ENCODE measurements at regions not wholly inside any gene's neighbourhood (a gene's known extent, or its start where the extent isn't known, plus 50 kb on each side); places are given as distances from the start of the nearest gene placed in this dataset.
"Not testable (repeated sequence)": the region's sequence is repeated elsewhere in the genome, so short reads cannot be mapped to it uniquely, and the experiment has no call there.

DNA sequence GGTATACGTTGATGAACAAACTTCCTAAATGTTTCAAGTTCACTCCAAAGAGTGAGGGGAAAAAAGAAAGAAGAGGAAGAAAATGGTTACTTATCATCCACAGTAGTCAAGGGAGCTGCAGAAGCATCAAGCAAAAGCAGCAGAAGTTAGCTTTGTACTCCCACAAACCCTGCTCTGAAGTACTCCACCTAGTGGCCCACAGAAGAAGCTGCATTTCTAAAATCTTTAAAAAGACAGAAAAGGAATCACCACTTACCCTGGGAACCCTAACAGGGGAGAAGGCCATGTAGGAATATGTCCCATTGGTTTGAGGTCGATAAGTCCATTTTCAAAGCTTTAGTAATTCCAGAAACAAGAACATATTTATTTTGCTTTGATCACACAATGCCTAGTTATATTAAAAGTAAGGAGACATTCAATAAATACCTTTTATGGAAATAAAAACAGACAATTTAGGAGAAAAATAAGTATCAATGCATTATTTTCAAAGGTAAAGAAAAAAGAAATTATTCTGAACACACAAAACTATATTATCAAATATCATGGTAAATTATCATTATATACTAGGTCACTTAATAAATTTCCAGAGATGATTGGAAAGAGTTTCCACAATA, 900.5 kb upstream of the DEFB115 start:
- H3K4me3 ChIP-seq; H3K9me3 ChIP-seq; H3K36me3 ChIP-seq; ATAC-seq (ENCODE audit: low FRiP score in 2 of 2); H3K27ac ChIP-seq; H3K27me3 ChIP-seq; H3K4me1 ChIP-seq; DNase-seq: not testable (repeated sequence)
- TF ChIP-seq, protein P1, sequence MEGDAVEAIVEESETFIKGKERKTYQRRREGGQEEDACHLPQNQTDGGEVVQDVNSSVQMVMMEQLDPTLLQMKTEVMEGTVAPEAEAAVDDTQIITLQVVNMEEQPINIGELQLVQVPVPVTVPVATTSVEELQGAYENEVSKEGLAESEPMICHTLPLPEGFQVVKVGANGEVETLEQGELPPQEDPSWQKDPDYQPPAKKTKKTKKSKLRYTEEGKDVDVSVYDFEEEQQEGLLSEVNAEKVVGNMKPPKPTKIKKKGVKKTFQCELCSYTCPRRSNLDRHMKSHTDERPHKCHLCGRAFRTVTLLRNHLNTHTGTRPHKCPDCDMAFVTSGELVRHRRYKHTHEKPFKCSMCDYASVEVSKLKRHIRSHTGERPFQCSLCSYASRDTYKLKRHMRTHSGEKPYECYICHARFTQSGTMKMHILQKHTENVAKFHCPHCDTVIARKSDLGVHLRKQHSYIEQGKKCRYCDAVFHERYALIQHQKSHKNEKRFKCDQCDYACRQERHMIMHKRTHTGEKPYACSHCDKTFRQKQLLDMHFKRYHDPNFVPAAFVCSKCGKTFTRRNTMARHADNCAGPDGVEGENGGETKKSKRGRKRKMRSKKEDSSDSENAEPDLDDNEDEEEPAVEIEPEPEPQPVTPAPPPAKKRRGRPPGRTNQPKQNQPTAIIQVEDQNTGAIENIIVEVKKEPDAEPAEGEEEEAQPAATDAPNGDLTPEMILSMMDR (IDR thresholded peaks at IDR 0.05), result peak in 5 of 6 experiments; percentile 25 to 48 (median 45)
- 20 to 31% methylated on average over 2 of the region's 2 CpGs for WGBS, 2 donors

DNA sequence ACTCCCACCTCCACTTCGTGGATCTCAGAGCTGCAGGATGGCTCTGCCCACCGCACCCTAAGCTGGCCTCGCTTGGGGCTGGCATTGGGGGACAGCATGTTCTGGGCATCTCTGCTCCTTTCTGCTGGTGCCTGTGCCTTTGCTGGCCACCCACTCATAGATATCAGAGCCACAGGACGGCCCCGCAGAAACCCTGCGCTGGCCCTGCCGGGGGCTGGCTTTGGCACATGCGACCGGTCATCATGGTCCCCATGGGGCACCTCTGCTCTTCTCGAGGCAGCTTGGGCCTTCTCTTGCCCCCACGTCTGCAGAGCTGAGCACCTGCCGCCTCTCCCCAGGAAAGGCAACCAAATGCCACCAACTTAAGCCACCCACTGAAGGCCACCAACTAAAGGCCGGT, 895.7 kb upstream of the DEFB115 start:
- H3K9me3 ChIP-seq; H3K27me3 ChIP-seq; H3K27ac ChIP-seq; ATAC-seq (ENCODE audit: low FRiP score in 2 of 2); H3K4me1 ChIP-seq; H3K36me3 ChIP-seq; H3K4me3 ChIP-seq: not testable (repeated sequence)
- WGBS, 2 donors, result 87 to 95% methylated on average over 5 to 12 of the region's 13 CpGs
- peak in 1 of 2 donors; percentile 60 for DNase-seq

DNA sequence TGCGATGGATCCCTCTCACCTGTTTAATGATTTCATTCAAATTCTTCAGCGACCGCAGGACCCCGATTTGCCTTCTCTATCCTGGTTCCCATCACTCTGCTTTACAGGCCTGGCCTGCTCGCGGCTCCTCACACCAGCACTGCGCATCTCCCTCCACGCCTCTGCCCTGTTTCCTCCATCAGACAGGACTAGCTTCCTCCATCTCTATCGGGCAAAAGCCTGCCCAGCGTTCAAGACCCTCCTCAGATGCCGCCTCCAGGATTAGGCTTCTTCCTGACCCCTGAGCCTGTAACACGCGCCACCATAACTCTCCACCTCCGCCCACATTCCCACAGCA, 881.1 kb upstream of the DEFB115 start:
- not testable (repeated sequence) for H3K36me3 ChIP-seq; H3K27me3 ChIP-seq; DNase-seq; ATAC-seq (ENCODE audit: low FRiP score in 2 of 2); H3K9me3 ChIP-seq
- Histone ChIP-seq H3K4me3 (peak overlapping the region in 3 of 4 donors; percentile 58 to 68 (median 59)), H3K27ac (peak overlapping the region in 3 of 4 donors; percentile 79 to 88 (median 85)), H3K4me1 (peaks cover 0 to 12% (median 0%) of the 10 kb centered on the region in 4 donors)
- 75 to 77% methylated on average over 14 of the region's 14 CpGs for WGBS, 2 donors

DNA sequence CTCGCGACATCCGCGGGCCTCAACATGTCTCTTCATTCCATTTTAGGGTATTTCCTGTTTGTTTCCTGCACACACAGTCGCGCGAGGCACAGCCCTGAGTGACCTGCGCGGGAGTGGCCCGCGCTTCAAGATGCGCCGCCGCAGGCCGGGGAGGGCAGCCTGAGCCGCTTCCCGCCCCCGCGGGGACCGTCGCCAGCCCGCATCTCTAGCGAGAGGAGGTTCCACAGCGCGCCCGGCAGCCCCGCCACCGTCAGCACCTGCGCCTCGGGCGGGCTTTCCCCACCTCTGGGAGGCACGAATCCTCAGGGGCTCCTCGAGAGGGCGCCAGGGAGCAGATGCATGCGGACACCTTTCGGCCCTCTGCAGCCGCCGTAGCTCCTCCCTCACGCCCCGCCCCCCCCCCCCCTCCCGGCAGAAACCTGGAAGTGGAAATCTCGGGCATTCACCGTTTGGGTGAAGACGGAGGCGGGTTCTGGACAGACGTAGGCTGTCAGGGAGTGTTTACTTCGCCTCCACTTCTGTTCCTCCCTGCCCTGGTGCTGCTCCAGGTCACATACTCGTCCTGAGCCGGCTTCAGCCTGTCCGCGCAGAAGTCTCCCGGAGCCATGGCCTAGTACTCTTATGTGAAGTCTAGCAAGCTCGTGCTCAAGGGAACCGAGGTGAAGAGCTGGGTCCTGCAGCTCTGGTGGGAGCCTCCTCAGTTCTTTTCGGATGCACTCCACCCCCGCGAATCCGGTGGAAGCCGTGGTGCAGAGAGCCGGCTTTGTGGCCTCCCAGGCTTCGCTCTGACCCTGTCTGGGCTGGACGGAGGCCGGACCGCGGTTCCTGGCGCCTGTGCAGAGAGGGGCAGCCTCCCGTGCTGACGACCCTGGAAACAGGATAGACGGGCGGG, 880.5 kb upstream of the DEFB115 start:
- H3K4me1 ChIP-seq, result peaks cover 0 to 12% (median 0%) of the 10 kb centered on the region in 4 donors
- TF ChIP-seq, protein P1 (IDR thresholded peaks at IDR 0.05), result peak in 5 of 6 experiments; percentile 20 to 78 (median 76)
- TF ChIP-seq POLR2AphosphoS5 (IDR thresholded peaks at IDR 0.05) (peak in 1 of 2 donors; percentile 34), POLR2A (IDR thresholded peaks at IDR 0.05) (peak in 2 of 4 donors; percentile 31 to 60), EP300 (IDR thresholded peaks at IDR 0.05) (no peak)
- H3K27me3 ChIP-seq, result no peaks in the 10 kb centered on the region
- H3K36me3 ChIP-seq, result no peaks in the 10 kb centered on the region
- ATAC-seq (ENCODE audit: low FRiP score in 2 of 2) (peak; percentile 87 to 94), DNase-seq (peak; percentile 81 to 95)
- 22 to 26% methylated on average over 27 to 59 of the region's 70 CpGs for WGBS, 2 donors
- peak overlapping the region in 3 of 4 donors; percentile 58 to 68 (median 59) for H3K4me3 ChIP-seq
- H3K9me3 ChIP-seq, result no peaks in the 10 kb centered on the region
- peak overlapping the region in 3 of 4 donors; percentile 79 to 88 (median 85) for H3K27ac ChIP-seq

DNA sequence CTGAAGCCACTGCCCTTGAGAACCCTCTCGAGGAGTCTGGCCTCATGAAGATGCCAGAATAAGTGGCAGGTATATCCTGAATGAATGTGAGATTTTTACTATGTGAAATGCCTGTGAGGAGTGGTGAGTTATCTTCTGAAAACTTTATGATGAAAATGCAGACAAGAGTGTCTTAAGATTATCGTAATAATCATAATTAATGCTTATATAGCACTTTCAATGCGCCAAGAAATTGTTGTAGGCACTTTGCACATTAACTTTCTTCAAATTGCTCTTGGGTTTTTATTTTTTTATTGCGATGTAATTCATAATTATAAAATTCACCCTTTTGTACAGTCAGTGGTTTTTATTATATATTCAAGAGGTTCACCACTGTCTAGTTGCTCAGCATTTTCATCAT, 879.1 kb upstream of the DEFB115 start:
- DNase-seq; H3K36me3 ChIP-seq; H3K9me3 ChIP-seq; ATAC-seq (ENCODE audit: low FRiP score in 2 of 2); H3K27ac ChIP-seq; H3K27me3 ChIP-seq: not testable (repeated sequence)
- Histone ChIP-seq H3K4me3 (peak overlapping the region in 1 of 4 donors; percentile 68), H3K4me1 (peaks cover 0 to 12% (median 0%) of the 10 kb centered on the region in 4 donors)
- 76% methylated on average over 4 of the region's 4 CpGs for WGBS, 2 donors

DNA sequence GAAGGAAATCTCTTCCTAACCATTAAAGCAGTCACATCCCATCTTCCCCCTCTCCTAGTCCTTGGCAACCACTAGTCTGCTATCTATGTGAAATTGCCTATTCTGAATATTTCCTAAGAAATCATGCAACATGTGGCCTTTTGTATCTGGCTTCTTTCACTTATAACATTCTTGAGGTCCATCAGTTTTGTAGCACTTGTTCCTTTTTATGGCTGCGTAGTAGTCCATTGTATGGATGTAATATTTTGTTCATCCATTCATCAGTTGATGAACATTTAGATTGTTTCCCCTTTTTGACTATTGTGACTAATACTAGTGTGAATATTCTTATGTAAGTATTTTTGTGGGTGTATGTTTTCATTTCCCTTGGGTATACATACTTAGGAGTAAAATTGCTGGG, 878.7 kb upstream of the DEFB115 start:
- not testable (repeated sequence) for H3K27me3 ChIP-seq; ATAC-seq (ENCODE audit: low FRiP score in 2 of 2); H3K9me3 ChIP-seq; DNase-seq; H3K27ac ChIP-seq; H3K36me3 ChIP-seq; H3K4me3 ChIP-seq
- peaks cover 0 to 12% (median 0%) of the 10 kb centered on the region in 4 donors for H3K4me1 ChIP-seq
- WGBS, 2 donors, result 85% methylated on average over 1 of the region's 1 CpG

DNA sequence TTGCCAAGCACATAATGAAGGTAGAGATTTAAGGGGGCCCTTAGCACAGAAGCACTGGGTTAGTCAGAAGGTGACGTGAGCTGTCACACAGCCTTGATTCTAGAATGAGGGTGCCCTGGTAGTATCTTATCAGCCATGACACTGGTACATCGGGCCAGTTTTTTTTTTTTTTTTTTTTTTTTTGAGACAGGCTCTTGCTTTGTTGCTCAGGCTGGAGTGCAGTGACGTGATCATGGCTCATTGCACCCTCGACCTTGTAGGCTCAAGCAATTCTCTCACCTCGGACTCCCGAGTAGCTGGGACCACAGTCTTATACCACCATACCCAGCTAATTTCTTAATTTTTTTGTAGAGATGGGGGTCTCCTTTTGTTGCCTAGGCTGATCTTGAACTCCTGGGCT, 872.6 kb upstream of the DEFB115 start:
- WGBS, 2 donors, result 88 to 95% methylated on average over 6 of the region's 6 CpGs
- not testable (repeated sequence) for H3K27me3 ChIP-seq; H3K9me3 ChIP-seq; DNase-seq; H3K36me3 ChIP-seq; H3K4me1 ChIP-seq; H3K27ac ChIP-seq; H3K4me3 ChIP-seq; ATAC-seq (ENCODE audit: low FRiP score in 2 of 2)

DNA sequence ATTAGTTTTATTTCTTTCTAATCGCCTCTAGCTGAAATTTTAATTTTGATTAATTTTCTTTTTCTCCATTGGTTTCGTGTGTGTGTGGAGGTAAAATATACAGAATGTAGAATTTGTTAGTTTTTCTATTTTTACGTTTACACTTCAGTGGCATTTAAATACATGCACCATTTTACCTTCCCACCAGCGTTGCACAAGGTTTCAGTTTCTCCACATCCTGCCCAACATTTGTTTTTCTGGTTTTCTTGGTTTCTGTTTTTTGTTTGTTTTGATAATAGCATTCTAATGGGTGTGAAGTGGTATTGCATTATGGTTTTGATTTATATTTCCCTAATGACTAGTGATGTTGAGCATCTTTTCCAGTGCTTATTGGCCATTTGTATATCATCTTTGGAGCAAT, 871.4 kb upstream of the DEFB115 start:
- H3K36me3 ChIP-seq; H3K27me3 ChIP-seq; H3K4me3 ChIP-seq; DNase-seq; ATAC-seq (ENCODE audit: low FRiP score in 2 of 2); H3K4me1 ChIP-seq; H3K9me3 ChIP-seq; H3K27ac ChIP-seq: not testable (repeated sequence)
- 83 to 88% methylated on average over 4 of the region's 4 CpGs for WGBS, 2 donors

DNA sequence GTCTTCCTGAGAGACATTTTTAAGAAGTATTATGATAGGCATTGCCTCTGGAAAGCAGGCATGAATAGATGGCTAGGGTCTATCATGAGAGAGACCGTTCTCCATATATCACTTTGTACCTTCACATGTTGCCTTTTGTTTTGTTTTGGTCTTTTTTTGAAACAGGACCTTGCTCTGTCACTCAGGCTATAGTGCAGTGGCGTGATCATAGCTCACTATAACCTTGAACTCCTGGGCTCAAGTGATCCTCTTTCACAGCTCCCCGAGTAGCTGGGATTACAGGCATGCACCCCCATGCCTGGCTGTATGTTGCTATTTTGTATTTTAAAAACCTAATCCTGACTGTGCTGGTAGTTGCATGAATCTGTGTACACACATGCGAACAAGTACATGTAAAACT, 869.6 kb upstream of the DEFB115 start:
- WGBS, 2 donors, result 94 to 97% methylated on average over 4 of the region's 4 CpGs
- not testable (repeated sequence) for H3K36me3 ChIP-seq

DNA sequence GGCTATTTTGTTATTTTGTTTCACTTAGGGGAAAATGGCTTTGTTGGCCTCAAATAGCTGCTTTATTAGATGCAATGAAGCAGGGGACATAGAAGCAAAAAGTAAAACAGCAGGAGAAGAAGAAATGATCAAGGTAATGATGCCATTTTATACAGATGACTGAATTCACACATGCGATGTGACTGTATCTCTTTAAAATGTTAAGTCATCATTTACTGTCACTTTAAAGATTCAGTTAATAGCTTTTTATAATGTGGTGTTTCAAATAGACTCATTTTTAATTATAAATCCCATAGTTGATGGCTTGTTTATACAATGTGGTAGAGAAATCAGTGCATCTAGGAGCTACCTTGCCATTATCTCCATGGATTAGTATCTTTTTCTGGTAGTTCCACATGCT, 863.9 kb upstream of the DEFB115 start:
- not testable (repeated sequence) for H3K36me3 ChIP-seq; H3K27me3 ChIP-seq; DNase-seq; H3K27ac ChIP-seq; H3K4me3 ChIP-seq; H3K9me3 ChIP-seq; H3K4me1 ChIP-seq; ATAC-seq (ENCODE audit: low FRiP score in 2 of 2)
- 97 to 100% methylated on average over 1 of the region's 1 CpG for WGBS, 2 donors

More for the DNA sequence above, 869.6 kb upstream of the DEFB115 start:
- H3K4me3 ChIP-seq; ATAC-seq (ENCODE audit: low FRiP score in 2 of 2); H3K9me3 ChIP-seq; H3K27me3 ChIP-seq; DNase-seq; H3K27ac ChIP-seq; H3K4me1 ChIP-seq: not testable (repeated sequence)
